GM23338 (cell line): ENCODE measurements at regions not wholly inside any gene's neighbourhood (a gene's known extent, or its start where the extent isn't known, plus 50 kb on each side); places are given as distances from the start of the nearest gene placed in this dataset.

Experiments
- ATAC-seq: fragments of 200-7000 bp; cut with Tn5 transposase; 3 replicates; pipeline ENCODE4 v1.9.1; 2020
- DNase-seq: peaks from one replicate; pipeline ENCODE4 v3.0.0-alpha.2; 2015; ENCODE audit warnings: low spot score
- H2AFZ ChIP-seq: fragments of 200-600 bp; sonication (generic); 2 replicates; pipeline ENCODE4 v1.8.0; 2016; ENCODE audit warnings: antibody characterized with exemption, mild to moderate bottlenecking, moderate library complexity
- H3F3A ChIP-seq: fragments of 200-600 bp; sonication (generic); replicated peaks from 2 replicates; pipeline ENCODE4 v1.8.0; 2017; ENCODE audit warnings: antibody characterized with exemption, mixed run types, low read depth
- H3K27ac ChIP-seq: fragments of 200-600 bp; sonication (generic); 2 replicates; pipeline ENCODE4 v1.6.1; 2016; ENCODE audit warnings: low read depth
- H3K27me3 ChIP-seq: fragments of 200-600 bp; sonication (generic); 2 replicates; pipeline ENCODE4 v1.8.0; 2016; ENCODE audit warnings: mild to moderate bottlenecking, mixed run types, moderate library complexity; ENCODE audit not compliant: insufficient read depth
- H3K36me3 ChIP-seq: fragments of 200-600 bp; sonication (generic); 2 replicates; pipeline ENCODE4 v1.8.0; 2016; ENCODE audit warnings: mild to moderate bottlenecking; ENCODE audit not compliant: insufficient read depth
- H3K4me1 ChIP-seq: fragments of 200-600 bp; sonication (generic); 2 replicates; pipeline ENCODE4 v1.8.0; 2016; ENCODE audit warnings: mild to moderate bottlenecking, moderate library complexity; ENCODE audit not compliant: insufficient read depth
- H3K4me2 ChIP-seq: fragments of 200-600 bp; sonication (generic); 2 replicates; pipeline ENCODE4 v1.7.1; 2017; ENCODE audit warnings: mixed run types
- H3K4me3 ChIP-seq: fragments of 200-600 bp; sonication (generic); 2 replicates; pipeline ENCODE4 v1.6.1; 2016; ENCODE audit warnings: mixed run types
- H3K79me2 ChIP-seq: fragments of 200-600 bp; sonication (generic); replicated peaks from 2 replicates; pipeline ENCODE4 v1.8.0; 2017; ENCODE audit warnings: mild to moderate bottlenecking; ENCODE audit not compliant: insufficient read depth
- H3K9me2 ChIP-seq: fragments of 200-600 bp; sonication (generic); 2 replicates; pipeline ENCODE4 v1.8.0; 2017; ENCODE audit not compliant: insufficient read depth
- H4K20me1 ChIP-seq: fragments of 200-600 bp; sonication (generic); replicated peaks from 2 replicates; pipeline ENCODE4 v1.8.0; 2017; ENCODE audit warnings: mild to moderate bottlenecking; ENCODE audit not compliant: insufficient read depth
- H3K27ac Mint-ChIP-seq: 2 replicates; pipeline ENCODE4 v1.8.0; 2020; ENCODE audit warnings: inconsistent platforms, mild to moderate bottlenecking, moderate library complexity, mixed read lengths
- H3K27me3 Mint-ChIP-seq: 3 replicates; pipeline ENCODE4 v1.8.0; 2022; ENCODE audit warnings: low read depth, mild to moderate bottlenecking, moderate library complexity, mixed read lengths, inconsistent platforms; ENCODE audit not compliant: insufficient read depth, poor library complexity
- H3K36me3 Mint-ChIP-seq: 3 replicates; pipeline ENCODE4 v1.8.0; 2021; ENCODE audit warnings: low read depth, mild to moderate bottlenecking, inconsistent platforms, moderate library complexity, mixed read lengths
- H3K4me1 Mint-ChIP-seq: 3 replicates; pipeline ENCODE4 v1.8.0; 2020; ENCODE audit warnings: mild to moderate bottlenecking, inconsistent platforms, mixed read lengths
- H3K4me3 Mint-ChIP-seq: 3 replicates; pipeline ENCODE4 v1.8.0; 2021; ENCODE audit warnings: moderate library complexity, mild to moderate bottlenecking, inconsistent platforms, mixed read lengths
- H3K9me3 Mint-ChIP-seq: 3 replicates; pipeline ENCODE4 v1.8.0; 2020; ENCODE audit warnings: moderate library complexity, mild to moderate bottlenecking, inconsistent platforms, mixed read lengths
- CREB1 ChIP-seq: fragments of 250-450 bp; sonication (Bioruptor Pico); IDR thresholded peaks from 2 replicates; pipeline ENCODE4 v1.5.0; 2020; ENCODE audit warnings: low read depth, mild to moderate bottlenecking, moderate library complexity
- CTCF ChIP-seq, 2 experiments: fragments of 200-600 bp in 1 of 2; sonication (generic) in 1 of 2; conservative IDR thresholded peaks; 2 replicates each; pipeline versions ENCODE4 v1.5.1 to v1.6.1; 2016 to 2017; ENCODE audit warnings: antibody characterized with exemption in 2 of 2, low read depth in 2 of 2, mild to moderate bottlenecking in 2 of 2, moderate library complexity in 1 of 2
- ETS1 ChIP-seq: IDR thresholded peaks from 2 replicates; pipeline ENCODE4 v1.6.1; 2016; ENCODE audit warnings: antibody characterized with exemption
- EZH2 ChIP-seq: fragments of 200-600 bp; sonication (generic); IDR thresholded peaks from one replicate; pipeline ENCODE4 v1.8.0; 2017; ENCODE audit warnings: antibody characterized with exemption, mild to moderate bottlenecking, low read depth; ENCODE audit not compliant: unreplicated experiment
- EZH2phosphoT487 ChIP-seq: fragments of 200-600 bp; sonication (generic); IDR thresholded peaks from one replicate; pipeline ENCODE4 v1.8.1; 2018; ENCODE audit warnings: antibody characterized with exemption; ENCODE audit not compliant: unreplicated experiment
- NANOG ChIP-seq: IDR thresholded peaks from 2 replicates; pipeline ENCODE4 v1.6.1; 2016; ENCODE audit warnings: antibody characterized with exemption, borderline replicate concordance
- POLR2AphosphoS5 ChIP-seq: IDR thresholded peaks from 2 replicates; pipeline ENCODE4 v1.6.1; 2016; ENCODE audit warnings: antibody characterized with exemption, low read depth
- REST ChIP-seq: IDR thresholded peaks from one replicate; pipeline ENCODE4 v1.6.1; 2018; ENCODE audit warnings: antibody characterized with exemption; ENCODE audit not compliant: unreplicated experiment
- STAT1 ChIP-seq: IDR thresholded peaks from one replicate; pipeline ENCODE4 v1.6.1; 2016; ENCODE audit warnings: antibody characterized with exemption; ENCODE audit not compliant: unreplicated experiment
- ZNF114 ChIP-seq: fragments of 250-450 bp; sonication (Bioruptor Pico); IDR thresholded peaks from 2 replicates; pipeline ENCODE4 v1.5.0; 2020; ENCODE audit warnings: mild to moderate bottlenecking, moderate library complexity
- ZNF462 ChIP-seq: fragments of 250-450 bp; sonication (Bioruptor Pico); IDR thresholded peaks from 2 replicates; pipeline ENCODE4 v1.5.0; 2020; ENCODE audit warnings: mild to moderate bottlenecking, moderate library complexity

DNA sequence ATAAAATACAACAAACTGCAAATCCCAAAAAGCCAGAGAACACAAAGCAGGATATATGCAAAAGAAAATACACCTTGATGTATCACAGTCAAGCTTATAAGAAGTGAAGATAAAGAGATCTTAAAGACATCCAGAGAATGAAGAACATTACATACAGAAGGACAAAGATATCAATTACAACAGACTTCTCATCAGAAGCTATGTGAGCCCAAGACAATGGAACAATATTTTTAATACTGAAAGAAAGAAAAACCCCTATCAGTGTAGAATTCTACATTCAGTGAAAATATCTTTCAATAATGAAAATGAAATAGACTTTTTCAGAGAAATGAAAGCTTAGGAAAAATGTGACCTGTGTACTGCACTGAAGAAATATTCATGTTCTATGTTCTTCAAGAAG is 104.5 kb upstream of the PHACTR3 start:
- Mint-ChIP-seq H3K27me3 (peaks cover 7% of the 10 kb centered on the region), H3K27ac (no peak overlapping the region), H3K36me3 (no peaks in the 10 kb centered on the region), H3K4me3 (no peak overlapping the region), H3K9me3 (peaks cover 10% of the 10 kb centered on the region; the same call in 1 of the 3 replicates), H3K4me1 (no peaks in the 10 kb centered on the region)
- Histone ChIP-seq H3K27ac (no peak overlapping the region), H3K36me3 (no peaks in the 10 kb centered on the region), H3K9me2 (no peaks in the 10 kb centered on the region), H3K4me2 (no peak overlapping the region), H3K4me3 (no peak overlapping the region), H3K79me2 (no peaks in the 10 kb centered on the region), H4K20me1 (no peaks in the 10 kb centered on the region), H3K27me3 (no peaks in the 10 kb centered on the region), H3F3A (no peaks in the 10 kb centered on the region), H3K4me1 (no peaks in the 10 kb centered on the region), H2AFZ (no peak overlapping the region)
- ATAC-seq (no peak), DNase-seq (no peak)
- no peak for TF ChIP-seq ZNF462 (CRISPR knock-in tag)
- no peak for TF ChIP-seq ETS1
- no peak for TF ChIP-seq EZH2
- TF ChIP-seq STAT1: no peak
- no peak for TF ChIP-seq CTCF (conservative IDR thresholded peaks at IDR 0.05; ENCODE audit: low read depth in 2 of 2)
- TF ChIP-seq EZH2phosphoT487: no peak
- TF ChIP-seq REST: no peak
- no peak for TF ChIP-seq POLR2AphosphoS5
- no peak for TF ChIP-seq ZNF114 (CRISPR knock-in tag)
- TF ChIP-seq CREB1 (CRISPR knock-in tag): no peak
- TF ChIP-seq NANOG: no peak
